HK-2 (cell line): ENCODE measurements at regions not wholly inside any gene's neighbourhood (a gene's known extent, or its start where the extent isn't known, plus 50 kb on each side); places are given as distances from the start of the nearest gene placed in this dataset.
"Not testable (repeated sequence)": the region's sequence is repeated elsewhere in the genome, so short reads cannot be mapped to it uniquely, and the experiment has no call there.

Experiments
- DNase-seq: peaks from one replicate; pipeline ENCODE4 v3.0.0-alpha.2; 2018; ENCODE audit not compliant: unreplicated experiment

- DNase-seq: no peak
These were observed 108.3 kb downstream of the MTERF1 start for GRCh38 chr7:91771921-91772815.

GRCh38 chr7:91776171-91776570 lies 104.3 kb downstream of the MTERF1 start:
- no peak for DNase-seq

GRCh38 chr7:91777522-91777921 lies 103.0 kb downstream of the MTERF1 start:
- no peak for DNase-seq

DNA sequence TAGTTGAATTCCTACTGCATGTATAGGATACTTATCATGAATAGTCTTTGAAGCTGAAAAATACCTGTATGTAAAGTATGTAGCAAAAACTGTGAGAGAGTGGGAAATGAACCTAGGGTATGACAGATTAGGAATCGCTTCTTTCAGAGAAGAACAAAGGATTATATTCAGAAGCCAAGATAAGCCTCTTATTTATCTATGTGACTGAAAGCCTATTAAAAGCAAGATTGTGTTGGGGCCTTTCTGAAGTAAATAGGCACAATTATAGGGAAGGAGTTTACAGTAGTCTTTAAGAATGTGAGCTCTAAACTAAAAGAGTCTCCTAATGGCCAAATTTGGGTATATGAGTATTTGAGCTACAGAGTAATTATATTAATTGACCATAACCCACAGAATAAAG lies 102.1 kb downstream of the MTERF1 start:
- DNase-seq: no peak

- DNase-seq: no peak
These were observed 100.0 kb downstream of the MTERF1 start for GRCh38 chr7:91780521-91780920.

DNA sequence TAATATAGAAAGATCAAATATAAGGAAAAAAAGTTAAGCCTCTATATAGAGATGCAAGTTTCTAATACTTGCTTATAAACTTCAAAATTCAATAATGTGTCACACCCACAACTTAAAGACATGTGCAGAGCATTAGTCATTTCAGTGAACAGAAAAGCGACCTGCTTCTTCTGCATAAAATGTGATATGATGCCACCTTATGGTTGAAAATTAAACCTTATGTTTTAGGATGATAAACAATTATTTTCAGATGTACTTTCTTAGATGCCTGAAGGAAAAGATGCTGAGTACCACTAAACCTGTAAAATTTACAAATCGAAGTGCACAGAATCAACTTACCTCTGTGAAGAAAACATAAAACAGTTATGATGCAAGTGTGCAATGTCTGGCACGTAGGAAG lies 96.0 kb downstream of the MTERF1 start:
- DNase-seq: no peak

GRCh38 chr7:91787931-91788330 lies 92.6 kb downstream of the MTERF1 start:
- DNase-seq: no peak

DNA sequence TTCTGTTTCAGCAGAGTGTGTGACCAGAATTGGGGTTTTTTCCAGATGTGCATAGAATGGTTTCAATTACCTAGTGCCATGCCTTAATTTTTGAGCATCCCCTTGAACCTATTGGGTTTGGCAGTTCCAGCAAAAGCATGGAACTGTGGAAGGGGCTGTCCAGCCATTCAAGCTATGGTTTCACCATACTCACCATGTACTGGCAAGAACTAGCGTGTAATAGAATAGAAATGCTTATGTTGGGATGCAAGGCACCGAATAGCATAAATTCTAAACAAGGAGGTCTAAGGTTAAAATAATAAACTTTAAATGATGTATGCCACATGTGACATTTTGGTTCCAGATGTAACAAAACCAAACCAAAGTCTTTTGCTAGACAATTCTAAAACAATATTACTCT lies 91.4 kb downstream of the MTERF1 start:
- no peak for DNase-seq

GRCh38 chr7:91789558-91789957 lies 90.9 kb downstream of the MTERF1 start:
- no peak for DNase-seq

DNA sequence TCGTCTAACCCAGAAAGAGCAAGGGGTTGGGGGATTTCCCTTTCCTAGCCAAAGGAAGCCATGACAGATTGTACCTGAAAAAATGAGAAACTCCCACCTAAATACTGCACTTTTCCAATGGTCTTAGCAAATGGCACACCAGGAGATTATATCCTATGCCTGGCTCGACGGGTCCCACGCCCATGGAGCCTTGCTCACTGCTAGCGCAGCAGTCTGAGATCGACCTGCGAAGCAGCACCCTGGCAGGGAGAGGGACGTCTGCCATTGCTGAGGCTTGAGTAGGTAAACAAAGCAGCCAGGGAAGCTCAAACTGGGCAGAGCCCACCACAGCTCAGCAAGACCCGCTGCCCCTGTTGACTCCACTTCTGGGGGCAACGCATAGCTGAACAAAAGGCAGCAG lies 89.9 kb downstream of the MTERF1 start:
- DNase-seq: not testable (repeated sequence)

DNA sequence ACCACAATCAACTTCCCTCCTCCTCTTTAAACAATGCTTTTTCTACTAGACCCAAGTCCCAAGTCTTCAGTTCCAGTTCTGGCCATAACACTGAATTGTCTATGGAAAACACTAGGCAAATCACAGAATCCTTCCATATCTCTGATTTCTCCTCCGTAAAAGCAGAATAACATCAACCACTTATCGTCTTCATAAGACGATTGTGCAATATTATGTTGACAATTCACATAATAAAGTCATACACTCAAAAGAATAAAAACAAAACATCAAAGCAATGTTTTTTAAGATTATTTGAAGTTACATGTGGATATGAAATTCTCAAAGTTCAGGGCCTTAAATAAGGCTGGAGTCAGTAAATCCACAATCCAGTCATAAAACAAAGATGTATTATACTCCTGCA lies 84.4 kb downstream of the MTERF1 start:
- no peak for DNase-seq

DNA sequence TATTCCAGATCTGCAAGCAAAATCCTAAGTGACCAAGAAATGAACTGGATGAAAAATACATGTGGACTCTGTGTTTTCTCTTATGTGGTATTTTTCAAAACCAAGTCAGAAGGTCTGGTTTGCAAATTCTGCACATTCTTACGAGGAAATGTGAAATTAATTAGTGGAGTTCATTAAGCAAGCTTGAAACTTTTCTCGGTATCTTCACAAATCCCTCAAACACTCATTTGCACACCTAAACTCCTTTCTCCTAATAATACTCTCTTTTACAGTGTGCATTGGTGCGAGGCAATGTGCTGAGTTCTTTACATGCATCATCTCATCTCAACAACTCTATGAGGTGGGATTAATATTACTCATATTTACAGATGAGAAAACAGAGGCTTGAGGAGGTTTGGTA lies 82.1 kb downstream of the MTERF1 start:
- DNase-seq: no peak

DNA sequence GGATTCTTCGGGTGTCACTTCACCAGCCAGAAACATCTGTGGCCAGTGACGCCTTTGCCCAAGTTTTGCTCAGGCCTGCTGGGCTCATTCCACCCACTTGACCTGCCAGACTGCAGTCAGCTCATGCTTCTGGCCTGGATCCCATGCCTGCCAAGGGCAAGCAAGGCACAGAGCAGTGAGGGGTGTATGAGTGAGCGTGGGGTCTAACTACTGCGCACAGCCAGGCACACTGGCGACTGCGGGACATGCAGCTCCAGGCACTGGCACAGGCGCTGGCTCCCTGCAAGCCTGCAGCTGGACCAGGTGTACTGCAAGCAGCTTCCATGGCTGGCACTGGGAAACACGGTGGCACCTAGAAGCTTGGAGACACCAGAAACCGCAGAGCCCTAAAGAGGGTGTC lies 80.1 kb downstream of the MTERF1 start:
- DNase-seq: no peak

DNA sequence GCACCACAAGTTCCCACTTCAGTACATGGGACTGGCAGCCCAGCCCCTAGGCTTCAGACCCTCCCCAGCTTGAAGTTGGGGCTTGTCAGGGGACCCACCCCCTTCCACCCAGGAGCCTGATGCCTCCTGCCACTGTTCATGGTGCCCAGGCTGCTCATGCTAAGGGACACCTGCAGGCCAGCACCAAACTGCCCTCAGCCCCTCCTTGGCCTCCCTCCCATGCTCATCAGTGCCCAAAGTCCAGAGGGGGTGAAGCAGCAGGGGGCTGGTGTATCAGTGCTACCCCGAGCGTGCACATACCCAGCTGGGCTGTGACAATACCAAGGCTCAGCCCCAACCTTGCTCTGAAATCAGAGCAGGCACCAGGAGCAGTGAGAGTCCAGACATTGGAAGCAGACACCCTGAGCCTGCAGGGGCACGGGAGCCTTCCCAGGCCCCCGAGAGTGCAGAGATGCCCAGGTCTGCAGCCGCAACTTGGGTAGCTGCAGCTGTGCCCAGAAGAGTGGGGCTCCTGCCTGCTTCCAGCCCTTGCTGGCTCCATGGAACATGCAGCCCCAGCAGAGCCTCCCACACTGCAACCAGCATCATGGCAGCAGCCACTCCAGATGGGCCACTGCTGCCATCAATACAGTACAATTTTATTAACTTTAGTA lies 79.0 kb downstream of the MTERF1 start:
- no peak for DNase-seq

DNA sequence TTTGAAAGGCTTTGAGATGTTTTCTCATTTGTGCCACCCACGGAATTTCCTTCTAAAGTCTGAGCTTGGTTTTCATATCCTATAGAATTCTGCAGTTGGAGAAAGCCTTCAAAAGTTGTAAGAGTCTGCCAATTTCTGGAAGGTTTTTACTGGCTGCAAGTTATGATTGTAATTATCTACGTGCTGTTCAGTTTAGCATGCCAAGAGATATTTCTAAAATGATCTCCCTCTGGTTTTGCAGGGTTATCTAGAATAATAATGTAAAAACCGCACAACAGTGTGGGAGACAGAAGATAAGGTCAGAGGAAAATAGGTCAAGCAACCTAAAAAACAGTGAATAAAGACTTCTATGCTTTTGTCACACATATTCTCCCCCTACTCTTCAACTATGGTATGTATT lies 69.3 kb downstream of the MTERF1 start:
- no peak for DNase-seq

DNA sequence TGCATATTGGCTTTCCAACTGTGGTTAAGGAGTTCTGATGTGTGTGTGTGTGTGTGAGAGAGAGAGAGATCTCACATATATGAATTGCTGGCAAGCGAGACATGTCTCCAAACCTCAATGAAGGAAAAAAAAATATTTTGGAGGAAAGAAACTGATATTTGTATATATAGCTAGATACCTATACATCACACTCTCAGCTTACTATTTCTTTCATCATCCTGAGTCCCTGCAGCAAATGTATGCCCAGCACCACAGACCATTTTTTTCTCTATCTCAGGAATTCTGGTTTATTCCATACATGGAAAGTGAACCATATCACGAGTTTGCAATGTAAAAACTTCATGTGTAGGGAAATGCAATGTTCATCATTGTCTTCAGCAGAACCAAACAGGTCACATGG lies 68.9 kb downstream of the MTERF1 start:
- DNase-seq: no peak

DNA sequence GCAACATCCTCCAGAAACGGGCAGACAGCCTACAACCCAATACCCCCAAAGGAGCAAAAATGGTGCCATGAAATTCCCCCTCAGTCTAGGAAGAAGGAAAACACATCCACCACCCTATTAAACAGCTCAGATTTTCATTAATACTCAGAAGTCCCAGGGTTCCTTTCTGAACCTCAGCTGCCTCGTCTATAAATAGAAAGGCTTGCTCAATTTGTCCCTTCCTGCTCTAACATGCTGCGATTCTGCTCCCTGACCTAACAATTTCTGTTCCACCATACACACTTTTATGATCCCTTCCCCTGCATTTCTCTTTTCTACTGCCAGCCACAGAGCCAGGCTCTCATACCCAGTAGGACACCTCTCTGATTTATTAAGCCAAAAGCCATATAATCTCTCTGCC lies 68.1 kb downstream of the MTERF1 start:
- DNase-seq: no peak

DNA sequence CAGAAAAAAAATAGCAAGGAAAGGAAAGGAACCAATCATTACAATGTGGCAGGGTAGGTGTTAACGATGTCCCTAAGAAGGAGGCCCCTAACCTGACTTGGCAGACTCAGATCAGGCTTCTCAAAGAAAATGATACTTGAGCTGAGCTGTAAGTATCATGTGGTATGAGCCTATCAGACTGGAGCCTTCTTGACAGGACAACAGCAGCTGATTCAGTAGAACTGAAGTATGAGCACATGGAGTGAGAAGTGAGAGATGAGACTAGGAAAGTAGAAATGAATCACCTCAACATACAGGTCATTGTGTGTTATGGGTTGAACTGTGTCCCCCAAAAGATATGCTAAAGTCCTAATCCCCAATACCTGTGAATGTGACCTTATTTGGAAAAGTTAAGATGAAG lies 66.3 kb downstream of the MTERF1 start:
- no peak for DNase-seq
